B cell (primary cell): ENCODE measurements at regions not wholly inside any gene's neighbourhood (a gene's known extent, or its start where the extent isn't known, plus 50 kb on each side); places are given as distances from the start of the nearest gene placed in this dataset.

Experiments used
- ATAC-seq: fragments of 200-7000 bp; cut with Tn5 transposase; one replicate; pipeline ENCODE4 v1.10.0; 2021; ENCODE audit warnings: low read depth, mild to moderate bottlenecking, moderate number of reproducible peaks, moderate library complexity
- CTCF ChIA-PET: fragments of 350-600 bp; sonication (Branson Sonifier 250); formaldehyde crosslinking; loops from one replicate; lab custom pipeline; 2021; ENCODE audit warnings: antibody characterized with exemption, inconsistent platforms; lab: Charles Lee
- POLR2A ChIA-PET: fragments of 350-600 bp; sonication (Branson Sonifier 250); formaldehyde crosslinking; loops from one replicate; lab custom pipeline; 2021; ENCODE audit warnings: antibody characterized with exemption; lab: Charles Lee
- DNase-seq: peaks from one replicate; pipeline ENCODE4 v3.0.0; 2013
- H2AFZ ChIP-seq: 2 replicates; pipeline ENCODE4 v1.6.1; 2012; ENCODE audit warnings: mild to moderate bottlenecking, low read depth, low read length; ENCODE audit not compliant: insufficient read depth, poor library complexity, severe bottlenecking
- H3K27ac ChIP-seq, 2 donors: 1 replicate in 1 of 2; 2 replicates in 1 of 2; pipeline ENCODE4 v1.5.1; 2012 to 2013; ENCODE audit warnings: low read length in 2 of 2, mild to moderate bottlenecking in 2 of 2, moderate library complexity in 1 of 2
- H3K27me3 ChIP-seq, 4 experiments: fragments of 200-600 bp in 1 of 4; sonication (generic) in 1 of 4; replicated peaks in 1 of 4; 1 replicate in 2 of 4; 2 replicates in 2 of 4; pipeline versions ENCODE4 v1.6.1 to v1.7.0; 2013 to 2016; ENCODE audit warnings: low read length in 3 of 4, mild to moderate bottlenecking in 2 of 4, mixed read lengths in 1 of 4, moderate library complexity in 1 of 4; ENCODE audit not compliant: insufficient read depth in 4 of 4, control insufficient read depth in 3 of 4; ENCODE audit errors: control extremely low read depth in 1 of 4
- H3K36me3 ChIP-seq, 2 experiments: replicated peaks in 1 of 2; 1 replicate in 1 of 2; 2 replicates in 1 of 2; pipeline versions ENCODE4 v1.6.1 to v1.7.1; 2013; ENCODE audit warnings: low read length in 1 of 2; ENCODE audit not compliant: insufficient read depth in 2 of 2, control insufficient read depth in 1 of 2; ENCODE audit errors: control extremely low read depth in 1 of 2, extremely low read depth in 1 of 2
- H3K4me1 ChIP-seq, 2 donors: fragments of 200-600 bp in 1 of 2; sonication (generic) in 1 of 2; 1 replicate in 1 of 2; 2 replicates in 1 of 2; pipeline versions ENCODE4 v1.5.1 to v1.6.1; 2013 to 2017; ENCODE audit warnings: low read length in 2 of 2; ENCODE audit not compliant: control insufficient read depth in 2 of 2, insufficient read depth in 2 of 2
- H3K4me2 ChIP-seq: replicated peaks from 2 replicates; pipeline ENCODE3; 2012; ENCODE audit warnings: mild to moderate bottlenecking, low read depth, low read length; ENCODE audit not compliant: poor library complexity, severe bottlenecking
- H3K4me3 ChIP-seq, 5 experiments: fragments of 200-600 bp in 1 of 5; sonication (generic) in 1 of 5; 1 replicate in 3 of 5; 2 replicates in 2 of 5; pipeline versions ENCODE4 v1.5.1 to v1.7.0; 2011 to 2016; ENCODE audit warnings: low read length in 4 of 5, mild to moderate bottlenecking in 4 of 5, low read depth in 2 of 5, control low read depth in 1 of 5, moderate library complexity in 1 of 5; ENCODE audit not compliant: insufficient read depth in 1 of 5; ENCODE audit errors: control extremely low read depth in 1 of 5, extremely low read depth in 1 of 5
- H3K79me2 ChIP-seq: fragments of 200-600 bp; sonication (generic); one replicate; pipeline ENCODE4 v1.6.0; 2016; ENCODE audit warnings: low read length; ENCODE audit not compliant: control insufficient read depth, insufficient read depth
- H3K9ac ChIP-seq: fragments of 200-600 bp; sonication (generic); 2 replicates; pipeline ENCODE4 v1.6.1; 2017; ENCODE audit warnings: mild to moderate bottlenecking, low read length, moderate library complexity
- H3K9me3 ChIP-seq, 3 donors: one replicate each; pipeline versions ENCODE4 v1.6.1 to v1.7.1; 2013; ENCODE audit warnings: low read length in 2 of 3; ENCODE audit not compliant: control insufficient read depth in 2 of 3, insufficient read depth in 1 of 3; ENCODE audit errors: control extremely low read depth in 1 of 3
- H4K20me1 ChIP-seq: 2 replicates; pipeline ENCODE4 v1.6.0; 2012; ENCODE audit warnings: mild to moderate bottlenecking, low read length; ENCODE audit not compliant: insufficient read depth, control insufficient read depth, poor library complexity, severe bottlenecking
- H3K27ac Mint-ChIP-seq: one replicate; pipeline ENCODE4 v1.8.0; 2021; ENCODE audit warnings: mixed read lengths
- H3K27me3 Mint-ChIP-seq: one replicate; pipeline ENCODE4 v1.8.0; 2021; ENCODE audit warnings: mixed read lengths
- H3K4me1 Mint-ChIP-seq: one replicate; pipeline ENCODE4 v1.8.0; 2021; ENCODE audit warnings: mixed read lengths
- H3K4me3 Mint-ChIP-seq: one replicate; pipeline ENCODE4 v1.8.0; 2021; ENCODE audit warnings: mixed read lengths
- H3K9me3 Mint-ChIP-seq: one replicate; pipeline ENCODE4 v1.8.0; 2022; ENCODE audit warnings: mixed read lengths; ENCODE audit not compliant: insufficient read depth
- CTCF ChIP-seq: fragments of 200-600 bp; IDR thresholded peaks from one replicate; pipeline ENCODE4 v1.8.0; 2022; ENCODE audit warnings: antibody characterized with exemption, mild to moderate bottlenecking
- EZH2 ChIP-seq: IDR thresholded peaks from 2 replicates; pipeline ENCODE4 v1.6.1; 2012; ENCODE audit warnings: borderline replicate concordance, low read depth, mild to moderate bottlenecking, moderate library complexity, low read length; ENCODE audit not compliant: insufficient read depth, poor library complexity, severe bottlenecking
- WGBS: methylation state at CpG from one replicate; pipeline ENCODE4 v1.1.5; 2013; ENCODE audit warnings: missing lambda C conversion rate; ENCODE audit not compliant: insufficient coverage; 5-methylcytosine and 5-hydroxymethylcytosine counted together
- intact Hi-C: fragments of 100-400 bp; cut with micrococcal nuclease; formaldehyde crosslinking; loops from one replicate; pipeline ENCODE4 v1.10.0; 2022

- H3K79me2 ChIP-seq = no peaks in the 10 kb centered on the region
- POLR2A ChIA-PET = no interaction called here
- Mint-ChIP-seq H3K9me3 (no peaks in the 10 kb centered on the region), H3K4me3 (no peak overlapping the region), H3K27me3 (no peaks in the 10 kb centered on the region), H3K4me1 (no peaks in the 10 kb centered on the region), H3K27ac (no peak overlapping the region)
- H3K4me2 ChIP-seq = no peak overlapping the region
- no peak overlapping the region for H3K27ac ChIP-seq
- no peaks in the 10 kb centered on the region for H3K4me1 ChIP-seq
- peaks cover 0 to 4% (median 0%) of the 10 kb centered on the region in 3 donors for H3K9me3 ChIP-seq
- DNase-seq (no peak), ATAC-seq (no peak)
- WGBS = 100% methylated on average over 1 of the region's 4 CpGs
- TF ChIP-seq CTCF (no peak), EZH2 (no peak)
- no peak overlapping the region for H2AFZ ChIP-seq
- no peak overlapping the region for H3K9ac ChIP-seq
- intact Hi-C loops = no loop called here
- H3K4me3 ChIP-seq = no peak overlapping the region
- CTCF ChIA-PET = no interaction called here
- no peaks in the 10 kb centered on the region for H3K36me3 ChIP-seq
- no peaks in the 10 kb centered on the region for H4K20me1 ChIP-seq
- H3K27me3 ChIP-seq = no peaks in the 10 kb centered on the region
These were observed 631.6 kb upstream of the NRSN1 start for GRCh38 chr6:23494367-23494766.

- Mint-ChIP-seq H3K4me3 (no peak overlapping the region), H3K27ac (no peak overlapping the region), H3K27me3 (no peaks in the 10 kb centered on the region), H3K4me1 (no peaks in the 10 kb centered on the region), H3K9me3 (peaks cover 3% of the 10 kb centered on the region)
- ATAC-seq (no peak), DNase-seq (no peak)
- TF ChIP-seq CTCF = no peak
- no peak for TF ChIP-seq EZH2
- Histone ChIP-seq H3K9ac (no peak overlapping the region), H4K20me1 (no peaks in the 10 kb centered on the region), H3K79me2 (no peaks in the 10 kb centered on the region), H2AFZ (no peak overlapping the region), H3K27me3 (no peaks in the 10 kb centered on the region), H3K4me1 (no peaks in the 10 kb centered on the region), H3K4me2 (no peak overlapping the region), H3K27ac (no peak overlapping the region), H3K36me3 (no peaks in the 10 kb centered on the region), H3K4me3 (no peak overlapping the region), H3K9me3 (no peaks in the 10 kb centered on the region)
- intact Hi-C loops = no loop called here
- CTCF ChIA-PET = no interaction called here
- POLR2A ChIA-PET = no interaction called here
- WGBS = 40% methylated on average over 3 of the region's 4 CpGs
These were observed 628.0 kb upstream of the NRSN1 start for GRCh38 chr6:23498013-23498412.
